ENCODE measurements at regions not wholly inside any gene's neighbourhood (a gene's known extent, or its start where the extent isn't known, plus 50 kb on each side); places are given as distances from the start of the nearest gene placed in this dataset.

DNA sequence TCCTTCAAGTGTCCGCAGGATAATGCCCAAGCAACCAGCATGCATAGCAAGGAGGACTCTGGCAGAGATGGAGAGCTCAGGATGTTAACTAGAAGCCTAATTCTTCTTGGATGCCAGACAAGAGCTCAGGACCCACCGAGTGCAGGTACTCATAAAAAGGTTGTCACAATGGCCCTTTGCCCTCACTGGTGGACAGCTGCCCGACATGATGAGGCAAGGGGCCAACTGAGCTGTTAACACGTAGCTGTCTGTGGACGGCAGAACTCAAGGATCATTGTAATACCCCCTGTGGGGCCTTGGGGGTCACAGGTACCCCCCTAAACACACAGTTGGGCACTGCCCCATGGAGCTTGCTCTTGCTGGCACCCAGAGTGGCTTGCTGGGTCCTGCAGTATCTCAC is 393.7 kb downstream of the PIK3C3 start:
- no peak for TF ChIP-seq YY1 (IDR thresholded peaks at IDR 0.05; ENCODE audit: insufficient read depth, insufficient read length)
- TF ChIP-seq ZNF274 (IDR thresholded peaks at IDR 0.05; ENCODE audit: low read depth, low read length): no peak
- no peak for TF ChIP-seq SUZ12 (IDR thresholded peaks at IDR 0.05; ENCODE audit: extremely low read depth, insufficient read depth, insufficient read length)

Measured in NT2/D1 (cell line).